Endothelial cell of umbilical vein (primary cell): ENCODE measurements at regions not wholly inside any gene's neighbourhood (a gene's known extent, or its start where the extent isn't known, plus 50 kb on each side); places are given as distances from the start of the nearest gene placed in this dataset.

Experiments
- GATA2 ChIP-seq: IDR thresholded peaks from 2 replicates; pipeline ENCODE4 v1.7.0; 2011; ENCODE audit warnings: low read depth, mild to moderate bottlenecking, moderate library complexity, mixed read lengths, low read length; ENCODE audit not compliant: insufficient read length, insufficient read depth
- POLR2A ChIP-seq: IDR thresholded peaks from 2 replicates; pipeline ENCODE4 v1.6.1; 2012; ENCODE audit warnings: low read depth, mild to moderate bottlenecking, control low read depth, low read length
- POLR2AphosphoS5 ChIP-seq: IDR thresholded peaks from 2 replicates; pipeline ENCODE4 v1.6.1; 2012; ENCODE audit warnings: low read depth, mild to moderate bottlenecking, control low read depth, low read length, moderate library complexity; ENCODE audit not compliant: insufficient read depth
- TF ChIP-seq, protein P1 (sequence below): IDR thresholded peaks from 2 replicates; pipeline ENCODE4 v1.6.1; 2011; ENCODE audit not compliant: insufficient read depth, insufficient read length
- TF ChIP-seq, protein P2 (sequence below), 2 donors: IDR thresholded peaks; 1 replicate in 1 of 2; 2 replicates in 1 of 2; pipeline ENCODE4 v1.5.1; 2011; ENCODE audit warnings: low read length in 2 of 2, mild to moderate bottlenecking in 2 of 2, moderate library complexity in 2 of 2, control low read depth in 1 of 2, inconsistent platforms in 1 of 2, low read depth in 1 of 2; ENCODE audit not compliant: insufficient read depth in 1 of 2; ENCODE audit errors: extremely low read depth in 1 of 2

DNA sequence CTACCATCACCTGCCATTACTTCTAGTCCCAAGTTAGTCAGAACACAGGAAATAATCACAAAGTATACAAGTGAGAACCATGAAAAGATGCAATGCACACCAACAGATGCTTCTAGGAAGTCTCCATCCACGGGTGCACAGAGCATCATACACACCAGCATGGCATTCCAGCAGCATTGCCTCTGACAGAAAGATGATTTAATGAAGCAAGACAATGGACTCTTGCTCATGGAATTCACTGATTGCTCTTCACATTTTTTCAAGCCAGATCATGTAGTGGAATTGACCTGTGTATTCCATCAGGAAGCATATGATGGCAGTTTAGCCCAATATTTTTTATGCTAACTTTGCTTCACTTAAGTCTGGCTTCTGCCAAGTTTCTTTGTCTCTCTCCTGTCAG lies 406.3 kb upstream of the RGS17 start:
- no peak for TF ChIP-seq POLR2AphosphoS5
- TF ChIP-seq GATA2 = no peak
- TF ChIP-seq, protein P1, sequence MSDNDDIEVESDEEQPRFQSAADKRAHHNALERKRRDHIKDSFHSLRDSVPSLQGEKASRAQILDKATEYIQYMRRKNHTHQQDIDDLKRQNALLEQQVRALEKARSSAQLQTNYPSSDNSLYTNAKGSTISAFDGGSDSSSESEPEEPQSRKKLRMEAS = no peak
- no peak for TF ChIP-seq POLR2A
- TF ChIP-seq, protein P2, sequence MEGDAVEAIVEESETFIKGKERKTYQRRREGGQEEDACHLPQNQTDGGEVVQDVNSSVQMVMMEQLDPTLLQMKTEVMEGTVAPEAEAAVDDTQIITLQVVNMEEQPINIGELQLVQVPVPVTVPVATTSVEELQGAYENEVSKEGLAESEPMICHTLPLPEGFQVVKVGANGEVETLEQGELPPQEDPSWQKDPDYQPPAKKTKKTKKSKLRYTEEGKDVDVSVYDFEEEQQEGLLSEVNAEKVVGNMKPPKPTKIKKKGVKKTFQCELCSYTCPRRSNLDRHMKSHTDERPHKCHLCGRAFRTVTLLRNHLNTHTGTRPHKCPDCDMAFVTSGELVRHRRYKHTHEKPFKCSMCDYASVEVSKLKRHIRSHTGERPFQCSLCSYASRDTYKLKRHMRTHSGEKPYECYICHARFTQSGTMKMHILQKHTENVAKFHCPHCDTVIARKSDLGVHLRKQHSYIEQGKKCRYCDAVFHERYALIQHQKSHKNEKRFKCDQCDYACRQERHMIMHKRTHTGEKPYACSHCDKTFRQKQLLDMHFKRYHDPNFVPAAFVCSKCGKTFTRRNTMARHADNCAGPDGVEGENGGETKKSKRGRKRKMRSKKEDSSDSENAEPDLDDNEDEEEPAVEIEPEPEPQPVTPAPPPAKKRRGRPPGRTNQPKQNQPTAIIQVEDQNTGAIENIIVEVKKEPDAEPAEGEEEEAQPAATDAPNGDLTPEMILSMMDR (IDR thresholded peaks at IDR 0.05; ENCODE audit: extremely low read depth in 1 of 2, insufficient read depth in 1 of 2, low read depth in 1 of 2, low read length in 2 of 2) = no peak
